ENCODE measurements at regions not wholly inside any gene's neighbourhood (a gene's known extent, or its start where the extent isn't known, plus 50 kb on each side); places are given as distances from the start of the nearest gene placed in this dataset.
A peak's percentile ranks its signal among the peaks of the same experiment; 100 is the strongest.

GRCh38 chr12:58441483-58441882 is 478.8 kb downstream of the LRIG3 start:
- POLR2A ChIA-PET: no interaction called here
- no peaks in the 10 kb centered on the region for H3F3A ChIP-seq (replicated peaks; ENCODE audit: insufficient read depth)
- DNase-seq: no peak
- TF ChIP-seq, protein P1, sequence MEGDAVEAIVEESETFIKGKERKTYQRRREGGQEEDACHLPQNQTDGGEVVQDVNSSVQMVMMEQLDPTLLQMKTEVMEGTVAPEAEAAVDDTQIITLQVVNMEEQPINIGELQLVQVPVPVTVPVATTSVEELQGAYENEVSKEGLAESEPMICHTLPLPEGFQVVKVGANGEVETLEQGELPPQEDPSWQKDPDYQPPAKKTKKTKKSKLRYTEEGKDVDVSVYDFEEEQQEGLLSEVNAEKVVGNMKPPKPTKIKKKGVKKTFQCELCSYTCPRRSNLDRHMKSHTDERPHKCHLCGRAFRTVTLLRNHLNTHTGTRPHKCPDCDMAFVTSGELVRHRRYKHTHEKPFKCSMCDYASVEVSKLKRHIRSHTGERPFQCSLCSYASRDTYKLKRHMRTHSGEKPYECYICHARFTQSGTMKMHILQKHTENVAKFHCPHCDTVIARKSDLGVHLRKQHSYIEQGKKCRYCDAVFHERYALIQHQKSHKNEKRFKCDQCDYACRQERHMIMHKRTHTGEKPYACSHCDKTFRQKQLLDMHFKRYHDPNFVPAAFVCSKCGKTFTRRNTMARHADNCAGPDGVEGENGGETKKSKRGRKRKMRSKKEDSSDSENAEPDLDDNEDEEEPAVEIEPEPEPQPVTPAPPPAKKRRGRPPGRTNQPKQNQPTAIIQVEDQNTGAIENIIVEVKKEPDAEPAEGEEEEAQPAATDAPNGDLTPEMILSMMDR (IDR thresholded peaks at IDR 0.05): no peak
- TF ChIP-seq GATA2 (CRISPR knock-in tag; IDR thresholded peaks at IDR 0.05): no peak
- H3K9ac ChIP-seq: no peak overlapping the region
- no peaks in the 10 kb centered on the region for H3K4me1 ChIP-seq (ENCODE audit: control insufficient read depth in 1 of 2, insufficient read depth in 2 of 2, low read depth in 1 of 2, low read length in 1 of 2)
- CTCF ChIA-PET: no interaction called here
- H3K4me3 ChIP-seq (ENCODE audit: low read depth in 2 of 2, low read length in 1 of 2): no peak overlapping the region
- no peak overlapping the region for H3K4me2 ChIP-seq
- no peaks in the 10 kb centered on the region for H3K27me3 ChIP-seq (ENCODE audit: insufficient read depth)
- H3K9me2 ChIP-seq: no peaks in the 10 kb centered on the region
- no peaks in the 10 kb centered on the region for H3K9me3 ChIP-seq
- 47% methylated on average over 2 of the region's 2 CpGs for WGBS (ENCODE audit: low lambda C conversion rate)
- no peak overlapping the region for H3K27ac ChIP-seq (ENCODE audit: low read depth in 2 of 2, low read length in 1 of 2)
- no peaks in the 10 kb centered on the region for H4K20me1 ChIP-seq (ENCODE audit: insufficient read depth)
- no peaks in the 10 kb centered on the region for H3K79me2 ChIP-seq (ENCODE audit: insufficient read depth)
- H2AFZ ChIP-seq (ENCODE audit: low read depth): no peak overlapping the region
- no peaks in the 10 kb centered on the region for H3K36me3 ChIP-seq (replicated peaks in 1 of 2; ENCODE audit: control insufficient read depth in 1 of 2, insufficient read depth in 2 of 2, low read length in 1 of 2)

GRCh38 chr12:58443273-58443980 is 476.9 kb downstream of the LRIG3 start:
- no peaks in the 10 kb centered on the region for H4K20me1 ChIP-seq (ENCODE audit: insufficient read depth)
- H3K79me2 ChIP-seq (ENCODE audit: insufficient read depth): no peaks in the 10 kb centered on the region
- H3K4me3 ChIP-seq (ENCODE audit: low read depth in 2 of 2, low read length in 1 of 2): no peak overlapping the region; a peak in 1 of 4 replicates
- H3K27ac ChIP-seq (ENCODE audit: low read depth in 2 of 2, low read length in 1 of 2): no peak overlapping the region
- no peak overlapping the region for H2AFZ ChIP-seq (ENCODE audit: low read depth)
- H3K27me3 ChIP-seq (ENCODE audit: insufficient read depth): no peaks in the 10 kb centered on the region
- H3F3A ChIP-seq (replicated peaks; ENCODE audit: insufficient read depth): no peaks in the 10 kb centered on the region
- ChIA-PET CTCF (interaction anchor here (0.7 to 1.6 kb wide), 3 partner anchors 61 to 179 kb away, joined by 3 to 4 read pairs (median 3); no protein-coding TSS in a partner anchor), POLR2A (no interaction called here)
- no peak overlapping the region for H3K9ac ChIP-seq
- TF ChIP-seq, protein P2, sequence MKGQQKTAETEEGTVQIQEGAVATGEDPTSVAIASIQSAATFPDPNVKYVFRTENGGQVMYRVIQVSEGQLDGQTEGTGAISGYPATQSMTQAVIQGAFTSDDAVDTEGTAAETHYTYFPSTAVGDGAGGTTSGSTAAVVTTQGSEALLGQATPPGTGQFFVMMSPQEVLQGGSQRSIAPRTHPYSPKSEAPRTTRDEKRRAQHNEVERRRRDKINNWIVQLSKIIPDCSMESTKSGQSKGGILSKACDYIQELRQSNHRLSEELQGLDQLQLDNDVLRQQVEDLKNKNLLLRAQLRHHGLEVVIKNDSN (IDR thresholded peaks at IDR 0.05; ENCODE audit: borderline replicate concordance, low read depth): no peak
- TF ChIP-seq RAD21 (IDR thresholded peaks at IDR 0.05; ENCODE audit: low read length): peak; percentile 47
- peak; percentile 51 for TF ChIP-seq SMC3 (IDR thresholded peaks at IDR 0.05; ENCODE audit: low read depth, low read length)
- TF ChIP-seq, protein P1 (IDR thresholded peaks at IDR 0.05): peak; percentile 59
- peak; percentile 5 for DNase-seq
- H3K36me3 ChIP-seq (replicated peaks in 1 of 2; ENCODE audit: control insufficient read depth in 1 of 2, insufficient read depth in 2 of 2, low read length in 1 of 2): no peaks in the 10 kb centered on the region
- H3K9me2 ChIP-seq: no peaks in the 10 kb centered on the region
- no peaks in the 10 kb centered on the region for H3K4me1 ChIP-seq (ENCODE audit: control insufficient read depth in 1 of 2, insufficient read depth in 2 of 2, low read depth in 1 of 2, low read length in 1 of 2)
- no peaks in the 10 kb centered on the region for H3K9me3 ChIP-seq
- no peak overlapping the region for H3K4me2 ChIP-seq
